NB4 (cell line): ENCODE measurements at regions not wholly inside any gene's neighbourhood (a gene's known extent, or its start where the extent isn't known, plus 50 kb on each side); places are given as distances from the start of the nearest gene placed in this dataset.

ENCODE experiments used
- CTCF ChIP-seq: IDR thresholded peaks from one replicate; pipeline ENCODE4 v1.5.1; 2012; ENCODE audit warnings: low read depth, low read length
- MAX ChIP-seq: IDR thresholded peaks from 2 replicates; pipeline ENCODE4 v1.6.1; 2011; ENCODE audit warnings: low read depth, low read length

- no peak for TF ChIP-seq CTCF
- no peak for TF ChIP-seq MAX
Observed at GRCh38 chr13:20287976-20288375, 55.9 kb upstream of the GJB6 start.
